NCI-H128 (cell line): ENCODE measurements at regions not wholly inside any gene's neighbourhood (a gene's known extent, or its start where the extent isn't known, plus 50 kb on each side); places are given as distances from the start of the nearest gene placed in this dataset.
"Not testable (repeated sequence)": the region's sequence is repeated elsewhere in the genome, so short reads cannot be mapped to it uniquely, and the experiment has no call there.

Experiments
- DNase-seq: peaks from one replicate; lab custom pipeline; 2025; ENCODE audit not compliant: unreplicated experiment; lab: John Stamatoyannopoulos, UW

GRCh38 chr2:211205358-211205757 lies 649.0 kb downstream of the CPS1 start:
- no peak for DNase-seq

GRCh38 chr2:211205836-211206235 lies 649.4 kb downstream of the CPS1 start:
- DNase-seq = no peak

DNA sequence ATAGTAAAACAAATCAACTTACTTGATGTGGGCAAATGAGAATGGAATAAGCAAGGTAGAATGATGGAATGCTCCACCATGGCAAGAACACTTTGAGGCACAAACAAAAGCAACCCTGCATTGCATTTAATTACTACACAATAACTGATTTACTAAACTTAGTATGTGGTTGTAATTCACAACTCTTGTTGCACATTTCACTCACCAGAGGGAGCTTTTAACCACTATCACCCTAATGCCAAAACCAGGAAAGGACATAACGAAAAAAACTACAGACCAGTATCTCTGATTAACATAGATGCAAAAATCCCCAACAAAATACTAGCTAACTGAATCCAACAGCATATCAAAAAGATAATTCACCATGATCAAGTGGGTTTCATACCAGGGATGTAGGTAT lies 659.8 kb downstream of the CPS1 start:
- no peak for DNase-seq

DNA sequence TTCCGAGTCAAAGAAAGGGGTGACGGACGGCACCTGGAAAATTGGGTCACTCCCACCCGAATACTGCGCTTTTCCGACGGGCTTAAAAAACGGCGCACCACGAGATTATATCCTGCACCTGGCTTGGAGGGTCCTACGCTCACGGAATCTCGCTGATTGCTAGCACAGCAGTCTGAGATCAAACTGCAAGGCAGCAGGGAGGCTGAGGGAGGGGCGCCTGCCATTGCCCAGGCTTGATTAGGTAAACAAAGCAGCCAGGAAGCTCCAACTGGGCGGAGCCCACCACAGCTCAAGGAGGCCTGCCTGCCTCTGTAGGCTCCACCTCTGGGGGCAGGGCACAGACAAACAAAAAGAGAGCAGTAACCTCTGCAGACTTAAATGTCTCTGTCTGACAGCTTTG lies 663.1 kb downstream of the CPS1 start:
- DNase-seq = not testable (repeated sequence)

- DNase-seq = no peak
These were observed 669.4 kb downstream of the CPS1 start for GRCh38 chr2:211225784-211226183.

GRCh38 chr2:211228559-211228958 lies 672.2 kb downstream of the CPS1 start:
- no peak for DNase-seq

GRCh38 chr2:211237586-211238275 lies 681.3 kb downstream of the CPS1 start:
- no peak for DNase-seq

- no peak for DNase-seq
These were observed 685.5 kb downstream of the CPS1 start for GRCh38 chr2:211241891-211242290.

DNA sequence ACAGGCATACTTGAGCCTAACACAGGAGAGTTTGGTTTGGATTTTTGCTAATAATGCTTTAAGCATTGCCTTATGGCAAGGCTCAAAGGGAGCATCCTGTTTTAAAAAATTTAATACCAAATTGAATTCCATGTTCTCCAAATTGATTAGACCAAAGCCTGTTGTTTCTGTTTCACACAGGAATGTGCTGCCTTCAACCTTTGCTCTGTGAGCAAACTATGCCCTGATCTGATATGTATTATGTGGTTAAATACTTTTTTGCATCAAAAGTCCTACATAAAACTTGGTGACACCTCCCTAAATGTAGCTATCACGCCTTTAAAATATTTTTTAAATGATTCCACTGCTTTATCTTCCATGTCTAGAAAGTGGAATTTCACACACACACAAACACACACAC lies 691.4 kb downstream of the CPS1 start:
- no peak for DNase-seq

- DNase-seq = no peak
These were observed 692.4 kb downstream of the CPS1 start for GRCh38 chr2:211248841-211249240.

DNA sequence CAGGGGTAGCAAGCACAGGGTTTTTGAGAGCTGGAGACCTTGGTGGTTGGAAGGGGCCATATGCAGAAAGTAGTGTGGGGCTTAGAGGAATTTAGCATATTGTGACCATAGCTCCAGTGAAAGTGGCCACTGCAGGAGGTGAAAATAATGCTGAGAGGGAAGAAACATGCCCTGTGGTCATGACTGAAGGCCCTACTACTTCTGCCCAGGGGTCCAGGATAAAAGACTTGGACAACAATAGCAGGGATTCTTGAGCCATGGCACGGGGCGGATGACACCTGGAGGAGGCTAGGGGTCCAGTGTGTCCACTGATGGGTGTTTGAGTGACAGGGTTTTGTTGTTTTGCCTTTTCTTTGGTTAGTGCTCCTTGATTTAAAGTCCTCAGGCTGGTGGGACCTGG lies 694.6 kb downstream of the CPS1 start:
- DNase-seq = no peak

DNA sequence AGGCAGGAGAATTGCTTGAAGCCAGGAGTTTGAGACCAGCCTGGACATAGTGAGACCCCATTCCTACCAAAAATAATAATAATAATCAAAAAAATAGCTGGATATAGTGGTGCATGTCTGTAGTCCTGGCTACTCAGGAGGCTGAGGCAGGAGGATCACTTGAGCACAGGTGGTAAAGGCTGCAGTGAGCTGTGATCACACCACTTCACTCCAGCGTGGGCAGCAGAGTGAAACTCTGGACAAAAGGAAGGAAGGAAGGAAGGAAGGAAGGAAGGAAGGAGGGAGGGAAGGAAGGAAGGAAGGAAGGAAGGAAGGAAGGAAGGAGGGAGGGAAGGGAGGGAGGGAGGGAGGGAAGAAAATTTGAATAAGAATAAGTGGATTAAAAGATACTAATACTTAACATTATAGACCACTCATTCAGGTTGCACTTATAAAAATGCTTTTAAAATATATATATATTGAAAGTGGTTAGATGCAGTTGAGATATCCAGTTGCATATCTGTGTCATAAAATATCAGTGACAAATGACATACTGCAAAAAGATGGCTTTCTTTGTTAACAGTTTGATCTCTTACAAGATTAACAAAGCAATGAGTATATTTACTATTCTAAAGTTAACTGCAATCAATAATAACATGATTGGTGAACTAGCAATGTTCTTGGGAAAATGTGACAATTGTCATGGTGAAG lies 702.4 kb downstream of the CPS1 start:
- DNase-seq = no peak

GRCh38 chr2:211259831-211260476 lies 703.6 kb downstream of the CPS1 start:
- no peak for DNase-seq

- no peak for DNase-seq
These were observed 713.9 kb downstream of the CPS1 start for GRCh38 chr2:211270257-211270656.

DNA sequence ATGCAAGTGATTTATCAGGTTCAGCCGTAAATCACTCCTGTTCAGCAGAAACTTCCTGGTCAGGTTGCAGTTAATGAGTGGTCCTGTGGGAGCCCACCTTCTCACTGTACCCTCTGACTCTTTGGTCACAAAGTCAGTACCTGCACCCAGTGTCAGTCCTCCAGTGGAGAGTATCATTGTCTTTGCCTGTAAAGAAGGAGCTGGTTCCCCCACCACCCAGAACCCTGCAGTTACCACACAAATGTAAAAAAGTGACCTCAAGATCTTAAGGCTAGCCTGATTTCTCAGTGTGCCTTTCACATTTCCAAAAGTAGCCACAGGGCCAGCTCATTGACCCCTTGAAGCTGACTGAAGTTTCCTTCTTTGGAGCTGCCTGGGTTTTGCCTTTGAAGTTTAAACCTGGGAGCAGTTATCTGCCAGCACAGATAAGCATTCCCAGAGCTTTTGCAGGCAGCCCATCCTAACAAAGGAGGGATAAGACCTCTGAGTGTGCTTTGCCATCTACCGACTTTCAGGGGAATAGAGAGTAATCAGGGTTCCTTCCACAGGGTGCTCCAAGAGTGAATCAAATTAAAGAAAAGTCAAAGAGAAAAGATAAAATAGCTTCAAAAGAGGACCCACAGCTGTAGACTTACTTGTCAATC lies 725.2 kb downstream of the CPS1 start:
- no peak for DNase-seq

DNA sequence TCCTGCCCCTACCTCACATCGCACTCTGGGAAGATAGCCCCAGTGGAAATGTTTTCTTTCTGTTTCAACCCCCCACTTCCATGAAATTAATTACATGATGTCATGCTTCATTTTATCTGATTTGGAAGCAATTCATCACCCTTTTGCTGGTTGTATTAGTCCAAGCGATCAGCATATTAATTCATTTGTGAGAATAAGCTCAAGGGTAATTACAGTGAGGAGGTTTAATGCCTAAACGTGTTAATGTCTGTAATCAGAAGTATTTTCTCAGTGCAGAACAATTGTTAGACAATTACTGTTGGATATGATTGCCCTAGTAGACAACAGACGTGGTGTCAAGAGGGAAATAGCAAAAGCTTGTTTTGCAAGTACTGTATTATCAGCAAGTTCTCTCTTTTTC lies 746.3 kb downstream of the CPS1 start:
- DNase-seq = no peak

- DNase-seq = no peak
These were observed 750.5 kb downstream of the CPS1 start for GRCh38 chr2:211306929-211307328.
